ENCODE measurements at regions not wholly inside any gene's neighbourhood (a gene's known extent, or its start where the extent isn't known, plus 50 kb on each side); places are given as distances from the start of the nearest gene placed in this dataset.
A peak's percentile ranks its signal among the peaks of the same experiment; 100 is the strongest.
"Not testable (repeated sequence)": the region's sequence is repeated elsewhere in the genome, so short reads cannot be mapped to it uniquely, and the experiment has no call there.

DNA sequence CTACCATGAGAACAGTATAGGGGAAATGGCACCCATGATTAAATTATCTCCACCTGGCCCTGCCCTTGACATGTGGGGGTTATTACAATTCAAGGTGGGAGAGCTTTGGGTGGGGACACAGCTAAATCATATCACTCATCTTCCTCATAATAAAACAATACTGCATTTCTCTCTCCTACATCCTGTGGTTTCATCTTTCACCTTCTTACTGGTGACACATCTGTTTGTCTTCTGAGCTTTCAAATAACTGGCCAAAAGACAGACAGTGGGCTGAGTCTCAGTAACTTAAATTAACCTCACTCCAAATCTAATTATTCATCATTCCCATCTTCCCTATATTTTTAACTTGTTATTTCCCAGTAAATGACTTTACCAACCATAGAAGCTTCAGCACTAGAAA, 729.7 kb upstream of the USP15 start:
- DNase-seq, result no peak

DNA sequence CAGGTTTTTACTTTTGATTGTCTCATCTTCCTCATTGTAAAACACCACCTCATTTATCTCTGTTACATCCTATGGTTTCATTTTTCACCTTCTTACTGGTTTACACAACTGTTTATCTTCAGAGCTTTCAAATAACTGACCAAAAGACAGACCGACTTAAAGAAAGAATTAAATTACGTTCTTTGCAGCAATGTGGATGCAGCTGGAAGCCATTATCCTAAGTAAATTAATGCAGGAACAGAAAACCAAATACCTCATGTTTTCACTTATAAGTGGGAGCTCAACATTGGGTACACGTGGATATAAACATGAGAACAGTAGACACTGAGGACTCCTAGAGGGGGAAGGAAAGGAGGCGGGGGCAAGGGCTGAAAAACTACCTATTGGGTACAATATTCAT, 729.0 kb upstream of the USP15 start:
- no peak for DNase-seq

DNA sequence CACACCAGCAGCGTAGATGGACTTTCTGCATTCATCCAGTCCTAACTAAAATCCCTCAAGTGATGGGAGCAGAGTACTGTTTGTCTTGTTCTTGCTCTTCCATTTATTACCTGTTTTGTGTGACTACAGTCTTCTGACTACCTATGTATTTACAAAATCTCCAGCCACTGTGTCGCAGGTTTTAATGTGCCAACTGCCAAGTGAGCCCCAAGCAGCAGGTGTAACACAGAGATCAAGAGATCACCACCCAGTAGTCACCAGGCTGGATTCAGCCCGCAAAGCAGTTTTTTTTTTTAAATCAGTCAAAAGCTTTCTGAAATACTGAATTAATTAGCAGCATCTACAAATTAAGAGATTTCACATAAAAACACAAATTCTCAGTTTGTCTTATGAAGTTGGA, 724.1 kb upstream of the USP15 start:
- DNase-seq, result no peak

DNA sequence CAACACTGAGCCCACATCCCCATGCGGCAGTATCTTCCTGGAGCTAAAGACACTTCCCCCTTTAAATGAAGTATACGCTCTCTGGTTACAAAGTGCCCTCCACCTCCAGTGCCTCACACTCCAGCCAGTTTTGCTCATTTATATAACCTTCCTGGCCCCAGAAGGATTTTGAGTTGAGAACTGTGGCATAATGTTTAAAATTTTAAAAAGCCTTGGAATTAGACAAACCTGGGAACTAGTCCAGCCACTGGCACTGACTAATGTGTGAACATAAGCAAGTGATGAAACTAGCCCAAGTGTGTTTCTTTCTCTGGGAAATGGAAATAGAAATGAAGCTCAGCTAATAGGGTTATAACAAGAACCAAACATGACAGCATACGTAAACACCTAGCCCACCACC, 723.7 kb upstream of the USP15 start:
- no peak for DNase-seq

DNA sequence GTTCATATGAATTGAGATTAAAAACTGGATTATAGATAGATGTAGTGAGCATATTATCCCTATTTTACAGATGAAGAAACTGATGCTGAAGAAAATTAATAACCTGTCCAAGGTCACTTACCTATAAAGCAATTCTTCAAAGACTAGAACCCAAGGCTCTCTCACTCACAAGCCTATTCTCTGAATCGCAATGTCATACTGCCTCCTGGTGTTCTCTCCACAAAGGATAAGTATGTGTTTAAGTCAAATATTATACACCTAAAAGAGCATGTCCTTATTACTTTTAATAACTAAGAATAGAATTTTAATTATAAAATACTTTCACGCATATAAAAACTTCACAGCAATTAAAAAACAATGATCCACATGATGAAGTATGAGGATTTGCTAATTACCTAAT, 721.3 kb upstream of the USP15 start:
- DNase-seq, result no peak

DNA sequence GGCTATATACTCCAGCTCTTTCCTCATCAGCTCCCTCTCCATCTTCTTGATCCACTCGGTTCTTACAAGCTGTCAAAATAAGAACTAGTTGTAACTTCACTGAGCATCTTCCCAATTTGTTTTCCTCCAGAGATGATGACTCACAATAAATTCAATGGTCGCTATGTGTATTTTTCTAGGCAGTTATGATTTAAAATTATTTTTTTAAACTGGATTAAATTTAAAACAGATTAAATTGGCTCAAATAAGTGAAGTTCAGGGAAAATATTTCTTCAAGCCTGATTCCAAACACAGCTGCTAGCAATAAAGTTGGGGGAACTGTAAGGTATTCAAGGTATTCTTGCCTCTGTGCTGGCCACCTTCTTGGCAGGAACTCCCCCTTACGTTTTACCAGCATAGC, 717.7 kb upstream of the USP15 start:
- no peak for DNase-seq

DNA sequence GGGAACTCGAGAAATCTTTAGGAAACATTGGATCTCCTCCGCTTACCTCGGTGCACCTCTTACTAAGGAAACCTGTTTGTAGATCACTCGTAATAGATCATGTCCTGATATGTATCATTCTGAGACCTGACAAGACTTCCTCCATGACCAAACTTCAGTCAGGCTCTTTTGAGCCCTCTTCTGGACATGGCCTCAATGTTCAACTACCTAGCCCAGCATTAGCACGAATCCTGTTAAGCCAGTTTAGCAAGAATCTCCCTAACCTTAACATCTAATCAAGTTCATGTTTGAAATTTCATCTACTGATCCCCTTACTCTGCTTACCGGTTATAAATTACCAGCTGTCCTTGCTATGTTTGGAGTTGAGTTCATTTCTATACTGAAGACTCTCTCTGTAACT, 713.9 kb upstream of the USP15 start:
- no peak for DNase-seq

DNA sequence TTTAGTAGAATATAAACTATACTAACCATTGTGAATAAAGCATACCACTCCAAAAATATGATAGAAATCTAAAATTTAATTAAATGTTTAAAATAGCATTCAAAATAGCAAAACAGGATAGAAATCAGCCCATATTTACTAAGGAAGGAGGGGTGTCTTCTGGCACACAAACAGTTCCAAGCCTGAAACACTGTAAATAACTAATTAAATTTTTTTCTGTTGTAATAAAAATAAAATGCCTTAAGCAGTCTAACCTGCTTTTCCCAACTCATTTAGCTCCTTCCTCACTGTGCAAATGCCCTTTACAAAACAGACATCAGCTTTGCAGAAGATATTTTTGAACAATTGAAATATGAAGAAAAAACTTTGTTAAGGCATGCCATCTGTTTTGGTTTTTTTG, 707.1 kb upstream of the USP15 start:
- DNase-seq, result no peak

DNA sequence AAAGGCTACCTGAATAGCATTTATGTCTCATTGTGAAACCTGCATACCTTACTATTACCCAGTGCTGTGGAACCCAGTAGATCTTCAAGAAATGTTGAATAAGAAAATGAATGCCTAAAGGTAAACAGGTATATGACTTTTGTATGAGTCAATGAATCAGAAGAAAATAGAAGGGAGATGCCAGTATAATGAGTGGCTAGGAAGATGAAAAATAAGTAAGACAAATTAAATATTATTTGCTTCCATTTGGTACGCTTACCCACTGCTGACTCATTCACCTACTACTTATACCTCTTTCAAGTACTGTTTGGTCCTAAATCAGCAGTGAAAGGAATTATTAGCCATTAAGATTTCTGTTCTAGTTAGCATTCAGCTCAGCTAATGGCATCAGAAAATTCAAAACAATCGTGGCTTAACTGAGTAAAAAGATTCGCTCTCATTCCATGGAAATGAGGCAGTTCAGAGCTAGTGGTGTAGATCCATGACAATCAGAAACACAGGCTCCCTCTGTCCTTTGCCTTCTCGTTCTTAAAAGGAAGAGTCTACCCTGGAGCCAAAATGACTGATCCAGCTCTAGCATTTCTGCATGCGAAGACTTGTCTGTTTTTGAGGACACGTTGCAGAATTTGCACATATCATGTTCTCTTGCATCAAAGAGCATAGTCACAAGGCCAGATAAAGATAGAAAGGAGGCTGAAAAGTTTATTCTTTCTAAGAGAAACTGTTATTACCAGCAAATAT, 705.8 kb upstream of the USP15 start:
- DNase-seq, result no peak

DNA sequence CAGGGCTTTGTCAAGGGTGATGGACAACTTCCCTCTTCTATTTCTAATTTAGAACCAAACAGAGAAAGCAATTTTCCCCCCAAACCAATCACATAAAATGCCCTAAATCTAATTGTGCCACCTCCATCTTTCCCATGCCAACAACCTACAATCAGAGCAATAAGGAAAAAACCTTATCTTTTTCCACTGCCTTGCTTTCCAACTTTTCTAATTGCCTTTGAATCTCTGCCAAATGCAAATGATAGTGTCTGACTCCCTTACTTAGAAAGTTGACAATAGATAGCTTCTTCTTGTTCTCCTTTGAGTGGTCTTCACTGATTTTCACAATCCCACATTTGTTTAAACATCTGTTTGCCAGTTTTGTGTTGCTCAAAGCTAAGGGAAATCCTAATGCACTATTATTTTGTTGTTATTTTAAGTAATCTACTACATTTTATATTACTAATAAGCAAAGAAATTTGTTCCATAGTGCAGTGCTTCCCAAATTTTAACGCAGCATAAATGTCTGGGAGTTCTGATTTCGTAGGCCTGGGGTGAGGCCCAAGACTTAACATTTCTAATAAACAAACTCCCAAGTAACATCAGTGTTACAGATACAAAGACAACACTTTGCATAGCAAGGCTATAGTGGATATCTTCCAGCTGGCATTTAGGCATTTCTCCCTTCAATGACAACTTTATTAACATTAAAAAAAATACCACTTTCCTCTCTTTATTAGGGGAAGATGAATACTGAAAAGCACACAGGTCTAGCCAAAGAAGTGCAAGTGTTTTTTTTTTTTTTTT, 696.3 kb upstream of the USP15 start:
- DNase-seq, result no peak

DNA sequence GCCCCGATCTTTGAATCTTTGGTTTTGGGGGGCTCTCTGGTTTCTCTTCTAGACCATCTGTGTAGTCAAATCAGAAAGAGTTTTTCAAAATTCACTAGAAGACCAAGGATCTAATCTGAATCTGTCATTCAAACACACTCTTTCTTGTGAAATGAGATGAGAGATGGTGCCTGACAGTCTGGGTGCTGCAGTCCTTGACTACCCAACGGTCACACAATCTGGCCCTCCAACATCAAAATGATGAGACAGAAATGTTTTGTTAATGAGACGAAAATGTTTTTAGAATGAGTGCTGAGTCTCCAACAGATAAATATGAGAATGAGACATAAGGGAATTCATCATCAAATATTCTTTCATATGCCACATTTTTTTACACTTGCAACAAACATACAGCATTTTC, 695.7 kb upstream of the USP15 start:
- DNase-seq, result no peak

DNA sequence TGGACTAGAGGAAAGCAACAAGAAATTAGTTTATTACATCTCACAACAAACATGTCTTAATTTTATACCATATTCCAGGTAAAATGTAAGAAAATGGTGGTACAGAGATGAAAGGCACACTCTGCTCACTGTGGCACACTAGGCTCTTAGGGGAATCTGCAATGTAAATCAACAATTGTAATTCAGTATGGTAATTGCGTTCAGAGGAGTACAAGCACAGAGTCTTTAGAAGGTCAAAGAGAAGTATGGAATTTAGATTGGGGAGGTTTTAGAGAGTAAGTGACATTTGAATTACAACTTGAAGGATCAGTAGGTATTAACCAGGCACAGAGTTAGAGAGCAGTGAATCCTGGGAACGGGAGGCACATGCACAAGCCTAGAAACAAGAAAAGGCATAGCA, 694.0 kb upstream of the USP15 start:
- no peak for DNase-seq

DNA sequence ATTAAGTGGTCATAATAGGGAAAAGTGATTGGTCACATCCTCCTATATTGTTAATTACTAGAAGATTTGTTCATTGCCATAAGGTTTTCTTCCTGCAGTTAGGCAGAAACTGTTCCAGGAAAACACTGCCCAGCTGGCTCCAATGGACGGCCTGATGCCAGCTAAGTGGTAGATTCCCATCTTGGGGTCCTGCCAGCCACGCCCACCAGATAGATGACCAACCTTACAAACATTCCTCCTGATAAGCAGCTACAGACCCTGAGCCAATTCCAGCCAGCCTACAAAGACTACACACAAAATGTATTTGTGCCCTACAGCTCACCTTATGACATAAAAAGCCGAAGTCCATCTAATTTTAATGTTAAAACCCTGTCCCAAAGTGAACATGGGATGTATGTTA, 685.9 kb upstream of the USP15 start:
- no peak for DNase-seq

DNA sequence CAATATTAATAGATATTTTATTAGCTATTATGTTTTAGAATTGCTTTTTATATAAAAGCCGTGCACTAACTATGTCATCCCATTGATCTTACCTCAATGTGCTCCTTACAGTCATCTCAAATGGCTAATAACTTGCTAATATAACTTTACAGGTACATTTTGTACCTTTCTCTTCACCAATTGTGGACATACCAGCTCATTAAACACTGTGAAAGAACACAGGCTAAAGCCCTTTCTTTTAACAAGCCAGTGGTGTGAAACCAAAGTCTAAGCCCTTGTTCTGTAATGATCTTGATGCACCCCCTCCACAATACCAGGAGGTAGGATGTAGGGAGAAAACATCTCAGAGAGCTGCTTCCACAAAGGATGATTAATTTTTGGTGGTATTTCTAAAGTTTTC, 675.3 kb upstream of the USP15 start:
- no peak for DNase-seq

DNA sequence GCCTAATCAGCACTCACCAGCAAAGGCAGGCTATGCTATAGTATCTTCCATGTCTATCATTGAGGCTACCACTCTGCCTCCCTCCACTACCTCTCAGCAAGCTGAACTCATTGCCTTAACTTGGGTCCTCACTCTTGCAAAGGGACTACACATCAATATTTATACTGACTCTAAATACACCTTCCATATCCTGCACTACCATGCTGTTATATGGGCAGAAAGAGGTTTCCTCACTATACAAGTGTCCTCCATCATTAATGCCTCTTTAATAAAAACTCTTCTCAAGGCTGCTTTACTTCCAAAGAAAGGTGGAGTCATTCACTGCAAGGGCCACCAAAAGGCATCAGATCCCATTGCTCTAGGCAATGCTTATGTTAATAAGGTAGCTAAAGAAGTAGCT, 669.3 kb upstream of the USP15 start:
- not testable (repeated sequence) for DNase-seq

DNA sequence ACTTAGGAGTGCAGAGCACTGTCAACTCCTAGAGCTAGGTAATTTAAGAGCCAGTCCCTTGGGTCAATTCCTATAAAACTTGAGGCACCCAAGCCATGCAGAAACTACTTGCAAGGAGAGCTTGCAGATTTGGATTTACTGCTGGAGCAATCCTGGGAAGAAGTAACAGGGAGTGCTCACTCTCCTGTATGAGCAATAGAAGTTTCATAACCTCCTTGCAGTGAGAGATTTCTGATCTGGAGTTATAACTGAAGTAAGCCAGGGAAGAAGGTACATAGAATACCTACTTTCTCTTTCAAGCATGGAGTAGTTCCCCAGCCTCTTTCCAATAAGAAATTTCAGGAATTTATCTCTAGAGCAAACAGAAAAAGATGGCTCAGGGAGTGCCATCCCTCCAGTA, 650.1 kb upstream of the USP15 start:
- no peak for DNase-seq

DNA sequence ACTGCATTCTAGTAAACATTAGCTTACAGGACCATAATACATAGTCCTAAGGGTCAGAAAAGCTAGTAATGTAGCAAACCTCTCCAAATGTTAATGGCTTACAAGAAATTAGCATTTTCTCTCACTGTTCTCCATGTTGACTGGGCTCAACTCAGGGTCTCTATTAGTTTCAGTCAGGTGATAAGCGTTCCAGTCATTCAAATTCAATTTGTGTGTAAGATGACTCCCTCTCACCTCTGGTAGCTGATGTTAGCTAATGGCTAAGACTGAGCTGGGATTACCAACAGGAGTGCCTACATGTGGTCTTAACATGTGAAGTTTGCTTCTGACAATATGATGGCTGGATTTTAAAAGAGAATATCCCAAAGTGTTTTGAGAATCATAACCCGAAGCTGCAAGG, 630.5 kb upstream of the USP15 start:
- DNase-seq, result no peak

DNA sequence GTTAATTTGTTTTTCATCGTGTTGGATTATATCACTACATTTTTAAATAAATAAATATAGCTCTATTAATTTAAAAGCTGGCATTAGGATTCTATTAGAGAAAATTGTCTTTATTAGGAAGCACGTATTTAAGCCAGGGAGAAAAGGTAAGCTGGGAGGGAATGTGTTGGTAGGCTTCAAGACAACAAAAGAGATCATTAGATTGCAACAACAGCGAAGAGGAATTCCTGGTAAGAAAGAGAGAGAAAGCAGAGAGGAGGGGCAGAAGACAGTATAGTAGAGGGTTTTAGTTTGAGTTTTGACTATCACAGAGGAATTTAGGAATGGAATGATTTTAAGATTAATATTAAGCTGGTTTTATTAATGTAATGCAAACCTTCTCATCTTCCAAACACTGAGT, 613.6 kb upstream of the USP15 start:
- no peak for DNase-seq

DNA sequence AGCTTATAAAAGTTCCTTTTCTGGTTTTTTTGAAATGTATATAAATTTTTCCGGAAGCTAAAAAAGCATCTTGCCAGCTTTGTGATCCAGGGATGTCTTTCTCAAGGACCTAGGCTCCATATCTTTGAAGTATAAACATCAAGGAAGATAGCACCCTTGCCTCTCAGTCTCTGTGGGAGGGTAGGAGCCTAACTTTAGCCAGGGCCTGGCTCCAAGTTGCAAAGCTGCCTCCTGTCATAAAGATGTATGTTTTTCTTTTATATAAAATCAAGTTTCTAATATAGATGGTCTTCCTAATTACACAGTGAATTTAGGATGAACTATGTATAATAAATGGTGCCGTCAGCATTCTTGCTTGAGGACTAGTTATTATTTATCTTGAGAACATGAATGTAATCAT, 612.6 kb upstream of the USP15 start:
- DNase-seq, result no peak

DNA sequence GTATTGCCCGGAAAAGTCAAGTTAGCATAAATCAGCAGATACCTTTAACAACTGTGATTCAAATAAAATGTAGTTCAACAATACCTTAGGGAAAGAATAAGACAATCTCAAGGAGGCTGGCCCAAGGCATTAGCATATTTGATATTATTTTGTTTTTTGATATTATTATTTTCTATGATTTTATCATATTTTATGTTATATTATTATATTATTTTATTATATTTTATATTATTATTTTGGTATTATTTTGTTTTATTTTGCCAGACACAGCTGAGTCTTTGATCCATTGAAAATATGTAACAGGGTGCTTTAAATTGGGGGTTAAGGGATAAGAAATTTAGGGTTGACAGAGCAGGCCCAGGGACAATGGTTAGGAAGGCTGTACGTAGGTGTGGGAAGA, 607.9 kb upstream of the USP15 start:
- DNase-seq, result no peak

DNA sequence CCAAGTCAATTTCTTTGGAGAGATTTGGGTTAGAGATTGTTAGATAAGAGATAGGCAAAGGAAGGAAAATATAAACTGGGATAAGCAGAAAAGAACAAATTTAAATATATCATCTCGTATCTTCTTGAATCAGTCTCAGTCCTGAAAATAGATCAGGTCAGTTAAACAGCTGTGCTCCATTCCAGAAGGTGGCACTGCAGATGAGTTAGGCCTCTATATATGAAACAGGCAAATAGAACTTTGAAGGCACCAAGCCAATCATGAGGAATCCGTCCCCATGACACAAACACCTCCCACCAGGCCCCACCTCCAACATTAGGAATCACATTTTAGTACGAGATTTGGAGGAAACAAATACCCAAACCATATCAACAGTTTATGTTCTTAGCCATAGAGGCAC, 605.5 kb upstream of the USP15 start:
- peak in 1 of 2 donors; percentile 1 for DNase-seq

DNA sequence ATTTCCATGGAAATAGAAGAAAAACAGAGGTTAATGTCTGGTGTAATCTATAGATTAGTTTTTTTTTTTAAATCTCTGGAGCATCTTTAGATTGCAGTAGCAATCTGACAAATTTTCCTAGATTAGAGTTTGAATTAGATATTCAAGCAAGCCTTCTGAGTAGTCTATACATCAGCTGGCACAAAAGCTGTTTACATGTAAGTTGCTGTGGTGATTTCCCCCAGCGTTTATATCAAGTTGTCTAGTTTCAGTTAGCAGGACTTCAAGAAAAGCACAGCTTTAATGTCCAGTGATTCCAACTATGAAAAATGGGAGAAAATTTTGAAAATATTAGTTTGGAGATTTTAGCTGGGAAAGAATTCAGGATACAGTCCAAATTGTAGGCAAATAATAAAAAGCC, 605.0 kb upstream of the USP15 start:
- no peak for DNase-seq

DNA sequence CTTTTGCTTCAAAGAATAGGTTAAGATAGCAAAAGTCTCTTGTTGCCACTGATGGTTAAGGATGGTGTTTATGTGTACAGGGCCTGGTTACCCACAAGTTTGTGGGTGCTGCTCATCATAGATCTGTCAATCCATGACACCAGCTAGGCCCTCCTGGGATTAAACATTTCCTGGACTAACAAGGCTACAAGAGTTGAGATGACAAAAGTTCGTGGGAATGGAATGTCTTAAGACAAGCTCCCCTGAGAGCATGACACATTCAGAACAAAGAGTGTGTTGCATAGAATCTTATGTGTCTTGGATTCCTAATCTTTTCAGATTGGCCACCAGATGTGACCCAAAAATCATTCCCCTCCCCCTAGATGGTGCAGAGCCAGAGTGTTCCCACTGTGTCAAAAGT, 592.5 kb upstream of the USP15 start:
- DNase-seq, result no peak

DNA sequence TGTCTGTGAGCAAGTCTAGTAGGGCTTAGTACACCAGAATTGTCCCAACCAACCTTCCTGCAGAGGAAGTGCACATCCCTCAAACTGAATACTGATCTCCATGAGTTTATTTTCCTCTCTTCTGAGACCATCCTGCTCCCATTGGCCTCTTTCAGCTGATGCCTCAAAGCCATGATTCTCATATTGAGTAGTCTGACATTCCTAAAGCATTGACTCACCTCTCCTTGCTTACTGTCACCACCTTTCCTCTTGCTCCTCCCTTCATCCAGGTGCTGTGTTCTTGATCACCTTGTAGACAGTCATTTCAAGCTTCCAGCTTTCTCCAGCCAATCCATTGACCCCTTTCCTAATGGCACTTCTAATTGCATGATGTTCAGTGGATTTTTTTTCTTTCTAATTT, 583.7 kb upstream of the USP15 start:
- DNase-seq, result no peak

DNA sequence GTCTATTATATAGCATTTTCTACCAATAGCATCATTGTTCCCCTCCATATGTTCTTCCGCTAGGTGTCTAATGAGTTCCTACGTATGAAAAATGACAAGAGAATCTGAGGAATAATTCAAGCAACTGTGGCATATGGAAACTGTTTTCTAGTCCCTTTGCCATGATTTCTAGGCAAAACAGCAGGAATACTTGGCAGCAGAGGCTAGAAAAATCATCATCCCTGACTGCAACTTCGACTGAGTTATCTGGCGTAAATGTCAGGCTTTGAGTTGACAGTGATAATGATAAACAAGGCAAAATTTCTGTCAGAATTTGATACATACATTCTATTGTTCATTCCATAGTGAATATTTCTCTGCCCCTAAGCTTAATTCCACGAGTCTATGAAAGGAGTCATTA, 572.8 kb upstream of the USP15 start:
- no peak for DNase-seq

Measured in inflammatory macrophage treated with lipopolysaccharide for 1 hour (primary cell).